ENCODE measurements at regions not wholly inside any gene's neighbourhood (a gene's known extent, or its start where the extent isn't known, plus 50 kb on each side); places are given as distances from the start of the nearest gene placed in this dataset.

- no peak for DNase-seq (ENCODE audit: extremely low spot score, unreplicated experiment)
- H3K9me3 Mint-ChIP-seq, result no peaks in the 10 kb centered on the region
- H3K4me3 Mint-ChIP-seq, result no peak overlapping the region
Observed at GRCh38 chr10:117757086-117757720, 214.7 kb downstream of the EMX2 start.

GRCh38 chr10:117759266-117759665 is 216.7 kb downstream of the EMX2 start:
- H3K9me3 Mint-ChIP-seq, result no peaks in the 10 kb centered on the region
- peaks cover 12% of the 10 kb centered on the region for H3K4me1 Mint-ChIP-seq (ENCODE audit: unreplicated experiment)
- no peaks in the 10 kb centered on the region for H3K36me3 Mint-ChIP-seq
- H3K4me3 Mint-ChIP-seq, result no peak overlapping the region
- H3K27ac Mint-ChIP-seq, result no peak overlapping the region
- no peak for TF ChIP-seq CTCF (conservative IDR thresholded peaks at IDR 0.05)
- H3K27me3 Mint-ChIP-seq, result peaks cover 3% of the 10 kb centered on the region
- DNase-seq (ENCODE audit: extremely low spot score, unreplicated experiment), result no peak

More at GRCh38 chr10:117757086-117757720, 214.7 kb downstream of the EMX2 start:
- peaks cover 5% of the 10 kb centered on the region for H3K27me3 Mint-ChIP-seq
- H3K27ac Mint-ChIP-seq, result no peak overlapping the region
- H3K4me1 Mint-ChIP-seq (ENCODE audit: unreplicated experiment), result peaks cover 12% of the 10 kb centered on the region
- TF ChIP-seq CTCF (conservative IDR thresholded peaks at IDR 0.05), result no peak
- H3K36me3 Mint-ChIP-seq, result no peaks in the 10 kb centered on the region

- no peak for TF ChIP-seq CTCF (conservative IDR thresholded peaks at IDR 0.05)
- Mint-ChIP-seq H3K36me3 (no peaks in the 10 kb centered on the region), H3K9me3 (no peaks in the 10 kb centered on the region), H3K27ac (no peak overlapping the region), H3K4me1 (ENCODE audit: unreplicated experiment) (peaks cover 5% of the 10 kb centered on the region), H3K4me3 (no peak overlapping the region), H3K27me3 (peaks cover 4% of the 10 kb centered on the region)
- no peak for DNase-seq (ENCODE audit: extremely low spot score, unreplicated experiment)
Observed at GRCh38 chr10:117761695-117762094, 219.1 kb downstream of the EMX2 start.

DNA sequence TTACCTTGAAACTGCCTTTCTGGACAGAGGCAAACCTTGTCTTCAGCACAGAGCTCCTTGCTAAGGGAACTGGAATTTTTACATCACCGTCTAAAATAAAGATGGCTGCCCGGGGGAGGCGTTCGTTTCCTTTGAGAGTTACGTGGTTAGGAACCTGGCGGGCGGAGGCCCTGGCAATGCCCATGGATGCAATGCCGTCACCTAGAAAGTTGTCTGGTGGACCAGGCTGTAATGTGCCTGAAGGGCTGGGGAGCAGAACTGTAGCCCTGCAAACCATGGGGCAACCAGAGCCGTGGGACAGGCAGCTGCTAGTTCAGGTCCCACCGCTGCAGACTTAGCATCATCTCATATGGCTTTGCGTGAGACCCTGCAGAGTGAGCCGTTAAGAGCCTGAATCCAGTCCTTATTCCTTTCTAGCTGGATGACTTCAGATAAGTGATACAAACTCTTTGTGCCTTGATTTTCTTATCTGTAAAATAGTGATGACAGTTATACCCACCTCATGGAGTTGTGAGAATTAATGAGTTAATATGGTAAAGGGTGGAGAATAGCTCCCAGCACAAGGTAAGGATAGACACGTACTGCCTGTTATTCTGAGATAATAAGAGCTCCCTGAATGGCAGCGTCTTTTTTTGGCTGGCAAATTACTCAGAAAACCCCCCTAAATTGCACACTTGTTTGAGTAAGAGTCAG is 219.7 kb downstream of the EMX2 start:
- no peak for DNase-seq (ENCODE audit: extremely low spot score, unreplicated experiment)
- H3K36me3 Mint-ChIP-seq, result no peaks in the 10 kb centered on the region
- peaks cover 4% of the 10 kb centered on the region for H3K27me3 Mint-ChIP-seq
- H3K4me1 Mint-ChIP-seq (ENCODE audit: unreplicated experiment), result peaks cover under 1% of the 10 kb centered on the region
- H3K27ac Mint-ChIP-seq, result no peak overlapping the region
- H3K4me3 Mint-ChIP-seq, result no peak overlapping the region
- TF ChIP-seq CTCF (conservative IDR thresholded peaks at IDR 0.05), result no peak
- H3K9me3 Mint-ChIP-seq, result no peaks in the 10 kb centered on the region

GRCh38 chr10:117762819-117763172 is 220.2 kb downstream of the EMX2 start:
- H3K36me3 Mint-ChIP-seq, result no peaks in the 10 kb centered on the region
- no peak overlapping the region for H3K4me3 Mint-ChIP-seq
- no peak for TF ChIP-seq CTCF (conservative IDR thresholded peaks at IDR 0.05)
- no peaks in the 10 kb centered on the region for H3K9me3 Mint-ChIP-seq
- no peak overlapping the region for H3K27ac Mint-ChIP-seq
- no peaks in the 10 kb centered on the region for H3K4me1 Mint-ChIP-seq (ENCODE audit: unreplicated experiment)
- DNase-seq (ENCODE audit: extremely low spot score, unreplicated experiment), result no peak
- H3K27me3 Mint-ChIP-seq, result peaks cover 4% of the 10 kb centered on the region

Measured in type B pancreatic cell (in vitro differentiated cells).